Right atrium auricular region (tissue), 2 donors: ENCODE measurements at regions not wholly inside any gene's neighbourhood (a gene's known extent, or its start where the extent isn't known, plus 50 kb on each side); places are given as distances from the start of the nearest gene placed in this dataset.

Source experiments
- DNase-seq: peaks from one replicate; pipeline ENCODE4 v3.0.0-alpha.2; 2019; ENCODE audit warnings: low spot score
- H3K27ac ChIP-seq, 2 donors: fragments of 200-600 bp; sonication (generic); 1 replicate in 1 of 2; 2 replicates in 1 of 2; pipeline ENCODE4 v1.5.1; 2016 to 2019
- H3K27me3 ChIP-seq, 2 donors: fragments of 200-600 bp; sonication (generic); one replicate each; pipeline versions ENCODE4 v1.5.1 to v1.6.0; 2017 to 2019
- H3K36me3 ChIP-seq: fragments of 200-600 bp; sonication (generic); one replicate; pipeline ENCODE4 v1.5.1; 2016
- H3K4me1 ChIP-seq, 2 donors: fragments of 200-600 bp; sonication (generic); one replicate each; pipeline versions ENCODE4 v1.5.1 to v1.6.0; 2017 to 2019
- H3K4me3 ChIP-seq, 2 donors: fragments of 200-600 bp; sonication (generic); 1 replicate in 1 of 2; 2 replicates in 1 of 2; pipeline ENCODE4 v1.5.1; 2017 to 2019; ENCODE audit warnings: mild to moderate bottlenecking in 1 of 2, moderate library complexity in 1 of 2
- H3K9me3 ChIP-seq, 2 donors: fragments of 200-600 bp; sonication (generic); one replicate each; pipeline ENCODE4 v1.5.1; 2019
- TF ChIP-seq, protein P1 (sequence below), 2 donors: fragments of 200-600 bp; sonication (generic); IDR thresholded peaks; one replicate each; pipeline ENCODE4 v1.5.1; 2019; ENCODE audit warnings: antibody characterized with exemption in 2 of 2

GRCh38 chr19:57057036-57057686 is 62.6 kb upstream of the USP29 start:
- no peak overlapping the region for H3K27ac ChIP-seq
- H3K9me3 ChIP-seq: no peaks in the 10 kb centered on the region
- TF ChIP-seq, protein P1, sequence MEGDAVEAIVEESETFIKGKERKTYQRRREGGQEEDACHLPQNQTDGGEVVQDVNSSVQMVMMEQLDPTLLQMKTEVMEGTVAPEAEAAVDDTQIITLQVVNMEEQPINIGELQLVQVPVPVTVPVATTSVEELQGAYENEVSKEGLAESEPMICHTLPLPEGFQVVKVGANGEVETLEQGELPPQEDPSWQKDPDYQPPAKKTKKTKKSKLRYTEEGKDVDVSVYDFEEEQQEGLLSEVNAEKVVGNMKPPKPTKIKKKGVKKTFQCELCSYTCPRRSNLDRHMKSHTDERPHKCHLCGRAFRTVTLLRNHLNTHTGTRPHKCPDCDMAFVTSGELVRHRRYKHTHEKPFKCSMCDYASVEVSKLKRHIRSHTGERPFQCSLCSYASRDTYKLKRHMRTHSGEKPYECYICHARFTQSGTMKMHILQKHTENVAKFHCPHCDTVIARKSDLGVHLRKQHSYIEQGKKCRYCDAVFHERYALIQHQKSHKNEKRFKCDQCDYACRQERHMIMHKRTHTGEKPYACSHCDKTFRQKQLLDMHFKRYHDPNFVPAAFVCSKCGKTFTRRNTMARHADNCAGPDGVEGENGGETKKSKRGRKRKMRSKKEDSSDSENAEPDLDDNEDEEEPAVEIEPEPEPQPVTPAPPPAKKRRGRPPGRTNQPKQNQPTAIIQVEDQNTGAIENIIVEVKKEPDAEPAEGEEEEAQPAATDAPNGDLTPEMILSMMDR (IDR thresholded peaks at IDR 0.05): no peak
- DNase-seq: no peak
- no peak overlapping the region for H3K4me3 ChIP-seq
- H3K4me1 ChIP-seq: no peaks in the 10 kb centered on the region
- no peaks in the 10 kb centered on the region for H3K27me3 ChIP-seq
- no peaks in the 10 kb centered on the region for H3K36me3 ChIP-seq

DNA sequence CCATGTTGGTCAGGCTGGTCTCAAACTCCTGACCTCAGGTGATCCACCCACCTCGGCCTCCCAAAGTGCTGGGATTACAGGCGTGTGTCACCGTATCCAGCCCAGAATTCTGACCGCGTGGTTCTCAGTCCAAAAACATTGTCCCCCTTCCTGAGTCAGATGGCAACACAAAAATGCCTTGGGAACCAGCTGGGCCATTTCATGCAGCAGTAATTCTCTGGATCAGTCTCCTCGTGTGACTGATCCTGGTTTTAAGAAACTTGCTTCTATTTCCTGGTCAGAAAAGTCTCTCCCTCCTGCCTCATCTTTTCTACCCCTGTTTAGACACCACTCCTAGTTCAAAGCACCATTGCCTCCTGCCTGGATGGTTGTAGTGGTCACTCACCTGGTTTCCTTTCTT is 60.9 kb upstream of the USP29 start:
- DNase-seq: no peak
- Histone ChIP-seq H3K27me3 (no peaks in the 10 kb centered on the region), H3K4me1 (no peaks in the 10 kb centered on the region), H3K36me3 (no peaks in the 10 kb centered on the region), H3K4me3 (no peak overlapping the region), H3K9me3 (no peaks in the 10 kb centered on the region), H3K27ac (no peak overlapping the region)
- TF ChIP-seq, protein P1 (IDR thresholded peaks at IDR 0.05): no peak

DNA sequence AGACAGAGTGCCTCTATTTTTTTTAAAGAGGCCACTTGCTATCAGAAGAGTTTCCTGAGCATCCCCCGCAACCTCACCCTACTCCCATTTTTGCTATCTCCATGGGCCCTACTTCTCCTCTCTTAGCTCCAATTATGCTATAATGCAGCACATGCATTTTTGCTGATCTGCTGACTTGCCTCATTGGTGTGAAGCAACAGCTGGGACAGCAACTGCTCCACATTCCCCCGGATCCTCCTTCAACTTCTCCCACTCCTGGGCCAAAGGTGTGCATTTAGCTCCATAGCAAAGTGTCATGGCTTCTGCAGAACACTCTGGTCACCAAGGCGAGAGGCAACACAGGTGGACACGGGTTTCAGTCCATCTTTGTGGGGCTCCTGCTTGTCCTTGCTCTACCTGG is 56.7 kb upstream of the USP29 start:
- no peak for DNase-seq
- Histone ChIP-seq H3K27ac (no peak overlapping the region), H3K4me1 (no peaks in the 10 kb centered on the region), H3K36me3 (no peaks in the 10 kb centered on the region), H3K9me3 (no peaks in the 10 kb centered on the region), H3K27me3 (no peaks in the 10 kb centered on the region), H3K4me3 (no peak overlapping the region)
- TF ChIP-seq, protein P1 (IDR thresholded peaks at IDR 0.05): no peak

DNA sequence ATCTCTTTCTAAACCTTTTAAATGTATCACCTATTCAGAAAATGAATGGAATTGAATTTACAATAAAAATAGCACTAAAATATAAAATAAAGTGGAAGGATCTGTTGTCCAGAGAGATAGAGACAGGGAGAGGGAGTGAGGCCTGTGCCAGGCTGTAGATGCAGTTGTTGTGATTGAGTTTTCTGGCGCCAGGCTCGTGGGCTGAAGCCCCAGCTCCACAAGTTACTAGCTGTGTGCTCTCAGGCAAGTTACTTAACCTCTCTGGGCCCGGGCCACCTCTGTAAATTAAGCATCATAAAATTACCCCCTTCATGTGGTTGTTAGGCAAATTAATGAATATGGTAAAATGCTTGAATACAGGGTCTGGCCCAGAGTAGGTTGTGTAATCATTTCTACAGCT is 52.3 kb upstream of the USP29 start:
- no peak for DNase-seq
- TF ChIP-seq, protein P1 (IDR thresholded peaks at IDR 0.05): no peak
- H3K27ac ChIP-seq: no peak overlapping the region
- H3K4me3 ChIP-seq: no peak overlapping the region
- no peaks in the 10 kb centered on the region for H3K36me3 ChIP-seq
- no peaks in the 10 kb centered on the region for H3K27me3 ChIP-seq
- no peaks in the 10 kb centered on the region for H3K9me3 ChIP-seq
- no peaks in the 10 kb centered on the region for H3K4me1 ChIP-seq

DNA sequence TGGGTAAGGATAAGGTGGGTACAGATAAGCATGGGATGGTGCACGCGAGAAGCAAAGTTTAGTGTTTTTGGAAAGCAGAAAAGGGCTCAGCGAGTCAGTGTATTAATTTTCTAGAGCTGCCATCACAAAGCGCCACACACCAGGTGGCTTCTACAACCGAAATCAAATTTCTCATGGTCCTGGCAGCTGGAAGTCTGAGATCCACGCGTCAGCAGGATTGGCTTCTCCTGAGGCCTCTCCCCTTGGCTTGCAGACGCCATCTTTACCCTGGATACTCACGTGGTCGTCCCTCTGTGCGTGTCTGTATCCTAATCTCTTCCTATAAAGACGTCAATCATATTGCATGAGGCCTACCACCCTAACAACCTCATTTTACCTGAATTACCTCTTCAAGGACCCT is 51.5 kb upstream of the USP29 start:
- Histone ChIP-seq H3K27ac (no peak overlapping the region), H3K9me3 (no peaks in the 10 kb centered on the region), H3K36me3 (no peaks in the 10 kb centered on the region), H3K4me3 (no peak overlapping the region), H3K27me3 (no peaks in the 10 kb centered on the region), H3K4me1 (no peaks in the 10 kb centered on the region)
- no peak for DNase-seq
- TF ChIP-seq, protein P1 (IDR thresholded peaks at IDR 0.05): no peak
